SK-MEL-5 (cell line): ENCODE measurements at regions not wholly inside any gene's neighbourhood (a gene's known extent, or its start where the extent isn't known, plus 50 kb on each side); places are given as distances from the start of the nearest gene placed in this dataset.
A peak's percentile ranks its signal among the peaks of the same experiment; 100 is the strongest.

Source experiments
- DNase-seq: peaks from one replicate; pipeline ENCODE4 v3.0.0-alpha.2; 2016; ENCODE audit warnings: low read depth, low spot score
- in situ Hi-C: cut with HindIII; loops from 2 replicates; pipeline ENCODE4 v1.10.0; 2016; ENCODE audit warnings: low sequenced_read_pairs, high pct_unique_total_duplicates, low pct_unique_long_range_greater_than_20kb

- in situ Hi-C loops: no loop called here
- DNase-seq: no peak
Measured at GRCh38 chr18:78721238-78721875, 258.3 kb upstream of the SALL3 start.

- in situ Hi-C loops: no loop called here
- no peak for DNase-seq
Measured at GRCh38 chr18:78721981-78722380, 257.6 kb upstream of the SALL3 start.

- in situ Hi-C loops: no loop called here
- peak; percentile 49 for DNase-seq
Measured at GRCh38 chr18:78722386-78722785, 257.2 kb upstream of the SALL3 start.

GRCh38 chr18:78722929-78723710 lies 256.5 kb upstream of the SALL3 start:
- no peak for DNase-seq

GRCh38 chr18:78724214-78724914 lies 255.3 kb upstream of the SALL3 start:
- in situ Hi-C loops: no loop called here
- DNase-seq: no peak

More at GRCh38 chr18:78722929-78723710, 256.5 kb upstream of the SALL3 start:
- in situ Hi-C loops: no loop called here

GRCh38 chr18:78725426-78725825 lies 254.2 kb upstream of the SALL3 start:
- in situ Hi-C loops: no loop called here

GRCh38 chr18:78726326-78727056 lies 253.1 kb upstream of the SALL3 start:
- no peak for DNase-seq
- in situ Hi-C loops: no loop called here

More at GRCh38 chr18:78725426-78725825, 254.2 kb upstream of the SALL3 start:
- no peak for DNase-seq

- no peak for DNase-seq
Measured at GRCh38 chr18:78727057-78727739, 252.4 kb upstream of the SALL3 start.

GRCh38 chr18:78727877-78728783 lies 251.5 kb upstream of the SALL3 start:
- no peak for DNase-seq
- in situ Hi-C loops: no loop called here

More at GRCh38 chr18:78727057-78727739, 252.4 kb upstream of the SALL3 start:
- in situ Hi-C loops: no loop called here

GRCh38 chr18:78728784-78729467 lies 250.7 kb upstream of the SALL3 start:
- DNase-seq: no peak
- in situ Hi-C loops: no loop called here

GRCh38 chr18:78730546-78730945 lies 249.1 kb upstream of the SALL3 start:
- in situ Hi-C loops: no loop called here
- no peak for DNase-seq

- no peak for DNase-seq
- in situ Hi-C loops: no loop called here
Measured at GRCh38 chr18:78731016-78731397, 248.6 kb upstream of the SALL3 start.

GRCh38 chr18:78731398-78732032 lies 248.1 kb upstream of the SALL3 start:
- in situ Hi-C loops: no loop called here

GRCh38 chr18:78732273-78733210 lies 247.1 kb upstream of the SALL3 start:
- in situ Hi-C loops: no loop called here
- DNase-seq: no peak

More at GRCh38 chr18:78731398-78732032, 248.1 kb upstream of the SALL3 start:
- no peak for DNase-seq
